Tongue (tissue), 1 donor: ENCODE measurements at regions not wholly inside any gene's neighbourhood (a gene's known extent, or its start where the extent isn't known, plus 50 kb on each side); places are given as distances from the start of the nearest gene placed in this dataset.
"Not testable (repeated sequence)": the region's sequence is repeated elsewhere in the genome, so short reads cannot be mapped to it uniquely, and the experiment has no call there.

ENCODE experiments used
- DNase-seq: peaks from one replicate; pipeline ENCODE4 v3.0.0-alpha.2; 2015

- DNase-seq: not testable (repeated sequence)
Observed at GRCh38 chr4:102210806-102211205, 134.5 kb downstream of the SLC39A8 start.

DNA sequence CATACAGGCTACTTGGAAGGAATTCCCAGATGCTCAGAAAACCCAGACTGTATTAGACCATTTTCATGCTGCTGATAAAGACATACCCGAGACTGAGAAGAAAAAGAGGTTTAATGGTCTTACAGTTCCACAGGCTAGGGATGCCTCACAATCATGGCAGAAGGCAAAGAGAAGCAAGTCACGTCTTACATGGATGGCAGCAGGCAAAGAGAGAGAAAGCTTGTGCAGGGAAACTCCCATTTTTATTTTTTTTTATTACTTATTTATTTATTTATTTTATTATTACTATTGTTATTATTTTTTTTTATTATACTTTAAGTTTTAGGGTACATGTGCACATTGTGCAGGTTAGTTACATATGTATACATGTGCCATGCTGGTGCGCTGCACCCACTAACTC, 140.6 kb downstream of the SLC39A8 start:
- not testable (repeated sequence) for DNase-seq

- no peak for DNase-seq
Observed at GRCh38 chr4:102196221-102196620, 149.1 kb downstream of the SLC39A8 start.

DNA sequence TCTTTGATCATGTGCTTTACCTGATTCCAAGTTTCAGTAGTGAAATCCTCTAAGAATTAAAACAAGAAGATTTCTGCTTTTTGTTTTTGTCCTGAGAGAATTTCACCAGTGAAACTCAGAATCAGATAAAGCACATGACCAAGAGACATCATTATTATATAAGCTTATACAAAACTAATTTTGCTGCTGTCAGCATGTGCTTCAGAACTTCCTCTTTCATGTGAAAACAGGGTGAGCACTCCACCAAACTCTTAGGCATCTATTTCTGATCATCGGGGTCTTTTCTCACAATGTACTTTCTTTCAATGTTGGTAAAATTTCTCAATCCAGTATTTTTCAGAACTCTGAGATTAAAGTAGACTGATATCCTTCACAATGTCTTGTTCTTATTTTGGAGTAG, 152.1 kb downstream of the SLC39A8 start:
- no peak for DNase-seq

GRCh38 chr4:102180046-102180445, 165.2 kb downstream of the SLC39A8 start:
- no peak for DNase-seq

- no peak for DNase-seq
Observed at GRCh38 chr4:102174719-102175189, 170.5 kb downstream of the SLC39A8 start.

GRCh38 chr4:102172341-102172740, 172.9 kb downstream of the SLC39A8 start:
- no peak for DNase-seq

GRCh38 chr4:102170910-102171309, 174.4 kb downstream of the SLC39A8 start:
- no peak for DNase-seq

- DNase-seq: peak; percentile 6
Observed at GRCh38 chr4:102169345-102169744, 175.9 kb downstream of the SLC39A8 start.

DNA sequence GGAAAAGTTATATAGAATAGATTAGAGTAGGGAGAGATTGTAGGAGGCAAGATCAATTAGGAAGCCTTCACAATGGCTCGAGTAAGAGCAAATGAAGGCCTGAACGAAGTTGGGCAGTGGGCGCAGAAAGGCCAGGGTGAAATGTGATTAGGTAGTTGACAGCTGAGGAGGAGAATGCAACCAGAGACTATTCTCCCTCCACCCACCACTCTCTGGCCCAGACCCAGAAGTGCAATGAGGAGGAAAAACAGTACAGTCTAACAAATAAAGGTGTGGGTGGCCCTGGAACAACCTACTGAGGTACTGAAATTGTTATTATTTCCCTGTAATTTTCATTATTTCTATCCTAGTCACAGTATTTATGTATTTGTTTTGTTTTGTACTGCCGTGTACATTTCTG, 176.7 kb downstream of the SLC39A8 start:
- DNase-seq: peak; percentile 19

- DNase-seq: no peak
Observed at GRCh38 chr4:102165584-102165983, 179.7 kb downstream of the SLC39A8 start.

DNA sequence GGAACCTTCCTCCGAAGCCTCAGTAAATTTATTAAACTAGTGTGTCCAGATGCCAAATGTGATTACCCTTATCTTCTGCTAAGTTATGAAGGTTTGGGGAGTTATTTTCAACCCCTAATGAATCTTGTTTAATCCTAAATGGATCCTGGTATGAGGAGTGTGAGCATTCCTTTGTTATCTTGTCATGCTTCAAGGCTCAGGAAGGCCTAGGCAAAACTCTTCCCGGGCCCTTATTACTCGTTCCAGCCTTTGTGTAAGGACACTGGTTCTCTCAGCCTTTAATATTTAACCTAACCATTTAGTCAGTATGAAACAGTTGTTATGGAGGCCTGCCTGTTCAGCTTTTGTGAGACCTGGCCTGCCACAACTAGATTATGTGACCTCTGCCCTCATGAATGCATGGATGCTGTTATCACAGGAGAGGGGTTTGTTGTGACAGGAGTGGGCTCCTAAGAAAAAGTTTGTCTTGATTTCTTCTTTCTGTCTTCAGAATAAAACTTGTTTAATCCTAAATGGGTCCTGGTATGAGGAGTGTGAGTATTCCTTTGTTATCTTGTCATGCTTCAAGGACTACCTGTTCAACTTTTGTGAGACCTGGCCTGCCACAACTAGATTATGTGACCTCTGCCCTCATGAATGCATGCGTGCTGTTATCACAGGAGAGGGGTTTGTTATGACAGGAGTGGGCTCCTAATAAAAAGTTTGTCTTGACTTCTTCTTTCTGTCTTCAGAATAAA, 181.7 kb downstream of the SLC39A8 start:
- no peak for DNase-seq

- no peak for DNase-seq
Observed at GRCh38 chr4:102157984-102158383, 187.3 kb downstream of the SLC39A8 start.

DNA sequence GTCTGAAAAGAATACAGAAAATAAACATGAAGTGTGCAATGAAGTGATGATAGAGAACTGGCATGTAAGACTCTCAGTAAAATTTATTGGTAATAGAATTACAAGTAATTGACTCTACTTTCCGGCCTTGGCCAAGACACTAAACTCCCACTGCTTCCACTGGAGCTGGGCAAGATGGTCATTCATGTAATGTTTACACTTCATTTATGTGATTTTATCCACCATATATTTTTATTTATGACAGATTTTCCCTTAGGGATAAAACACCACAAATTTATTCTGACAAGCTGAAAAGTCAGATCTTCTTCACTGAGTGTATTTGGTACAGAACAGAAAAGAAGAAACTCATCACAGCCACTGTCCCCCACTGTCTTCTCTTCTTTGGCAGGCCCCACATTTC, 191.9 kb downstream of the SLC39A8 start:
- DNase-seq: no peak

- DNase-seq: no peak
Observed at GRCh38 chr4:102151696-102152095, 193.6 kb downstream of the SLC39A8 start.

DNA sequence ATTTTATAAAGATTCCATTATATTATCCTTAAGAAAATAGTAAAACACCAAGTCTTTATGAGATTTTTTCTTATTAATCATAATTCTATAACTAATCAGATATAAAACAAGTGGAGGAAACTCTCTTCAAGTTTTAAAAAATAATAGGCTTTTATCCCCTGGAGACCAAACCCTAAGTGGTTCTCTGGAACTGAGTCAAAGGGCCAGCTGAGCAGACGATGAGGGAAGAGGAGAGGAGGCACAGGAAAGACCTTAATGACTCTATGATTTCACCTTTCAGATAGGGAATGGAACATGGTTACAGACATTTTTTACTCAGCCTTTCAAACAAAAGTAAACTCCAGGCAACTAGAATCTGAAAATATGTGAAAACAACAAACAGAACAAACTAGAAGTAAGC, 201.8 kb downstream of the SLC39A8 start:
- DNase-seq: no peak

- no peak for DNase-seq
Observed at GRCh38 chr4:102141842-102142241, 203.4 kb downstream of the SLC39A8 start.

- DNase-seq: no peak
Observed at GRCh38 chr4:102139932-102140331, 205.3 kb downstream of the SLC39A8 start.

- peak; percentile 36 for DNase-seq
Observed at GRCh38 chr4:102139132-102139573, 206.1 kb downstream of the SLC39A8 start.

DNA sequence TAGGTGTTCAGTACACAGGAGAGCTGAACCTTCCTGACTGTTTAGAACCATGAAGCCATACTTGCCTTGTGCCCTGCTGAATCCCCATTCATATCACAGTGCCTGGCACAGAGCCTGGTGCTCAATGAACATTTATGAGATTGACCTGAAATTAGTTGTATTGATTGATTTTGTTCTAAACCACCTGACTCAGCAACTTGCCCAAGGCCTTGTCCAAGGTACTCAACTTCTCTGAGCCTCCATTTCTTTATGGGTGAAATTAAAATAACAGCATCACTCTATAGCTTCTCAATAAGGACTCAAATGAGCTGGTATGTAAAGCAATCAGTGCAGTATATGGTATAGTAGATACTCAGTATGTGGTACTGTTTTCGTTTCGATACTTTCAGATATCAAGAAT, 208.1 kb downstream of the SLC39A8 start:
- DNase-seq: no peak

- DNase-seq: no peak
Observed at GRCh38 chr4:102129810-102130209, 215.5 kb downstream of the SLC39A8 start.
